ENCODE measurements at regions not wholly inside any gene's neighbourhood (a gene's known extent, or its start where the extent isn't known, plus 50 kb on each side); places are given as distances from the start of the nearest gene placed in this dataset.
"Not testable (repeated sequence)": the region's sequence is repeated elsewhere in the genome, so short reads cannot be mapped to it uniquely, and the experiment has no call there.

- no peak for DNase-seq (ENCODE audit: low read depth)
- TF ChIP-seq, protein P1, sequence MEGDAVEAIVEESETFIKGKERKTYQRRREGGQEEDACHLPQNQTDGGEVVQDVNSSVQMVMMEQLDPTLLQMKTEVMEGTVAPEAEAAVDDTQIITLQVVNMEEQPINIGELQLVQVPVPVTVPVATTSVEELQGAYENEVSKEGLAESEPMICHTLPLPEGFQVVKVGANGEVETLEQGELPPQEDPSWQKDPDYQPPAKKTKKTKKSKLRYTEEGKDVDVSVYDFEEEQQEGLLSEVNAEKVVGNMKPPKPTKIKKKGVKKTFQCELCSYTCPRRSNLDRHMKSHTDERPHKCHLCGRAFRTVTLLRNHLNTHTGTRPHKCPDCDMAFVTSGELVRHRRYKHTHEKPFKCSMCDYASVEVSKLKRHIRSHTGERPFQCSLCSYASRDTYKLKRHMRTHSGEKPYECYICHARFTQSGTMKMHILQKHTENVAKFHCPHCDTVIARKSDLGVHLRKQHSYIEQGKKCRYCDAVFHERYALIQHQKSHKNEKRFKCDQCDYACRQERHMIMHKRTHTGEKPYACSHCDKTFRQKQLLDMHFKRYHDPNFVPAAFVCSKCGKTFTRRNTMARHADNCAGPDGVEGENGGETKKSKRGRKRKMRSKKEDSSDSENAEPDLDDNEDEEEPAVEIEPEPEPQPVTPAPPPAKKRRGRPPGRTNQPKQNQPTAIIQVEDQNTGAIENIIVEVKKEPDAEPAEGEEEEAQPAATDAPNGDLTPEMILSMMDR (conservative IDR thresholded peaks at IDR 0.05; ENCODE audit: low read depth, low read length) = no peak
- no peak overlapping the region for H3K4me3 ChIP-seq (ENCODE audit: low read depth, low read length)
These were observed 76.6 kb upstream of the ADRA1D start for GRCh38 chr20:4325548-4326187.

GRCh38 chr20:4324611-4325243 is 75.6 kb upstream of the ADRA1D start:
- no peak overlapping the region for H3K4me3 ChIP-seq (ENCODE audit: low read depth, low read length)
- TF ChIP-seq, protein P1 (conservative IDR thresholded peaks at IDR 0.05; ENCODE audit: low read depth, low read length) = no peak
- no peak for DNase-seq (ENCODE audit: low read depth)

GRCh38 chr20:4322499-4322898 is 73.4 kb upstream of the ADRA1D start:
- no peak overlapping the region for H3K4me3 ChIP-seq (ENCODE audit: low read depth, low read length)
- TF ChIP-seq, protein P1 (conservative IDR thresholded peaks at IDR 0.05; ENCODE audit: low read depth, low read length) = no peak
- no peak for DNase-seq (ENCODE audit: low read depth)

- no peak overlapping the region for H3K4me3 ChIP-seq (ENCODE audit: low read depth, low read length)
- no peak for DNase-seq (ENCODE audit: low read depth)
- TF ChIP-seq, protein P1 (conservative IDR thresholded peaks at IDR 0.05; ENCODE audit: low read depth, low read length) = no peak
These were observed 71.2 kb upstream of the ADRA1D start for GRCh38 chr20:4320291-4320690.

DNA sequence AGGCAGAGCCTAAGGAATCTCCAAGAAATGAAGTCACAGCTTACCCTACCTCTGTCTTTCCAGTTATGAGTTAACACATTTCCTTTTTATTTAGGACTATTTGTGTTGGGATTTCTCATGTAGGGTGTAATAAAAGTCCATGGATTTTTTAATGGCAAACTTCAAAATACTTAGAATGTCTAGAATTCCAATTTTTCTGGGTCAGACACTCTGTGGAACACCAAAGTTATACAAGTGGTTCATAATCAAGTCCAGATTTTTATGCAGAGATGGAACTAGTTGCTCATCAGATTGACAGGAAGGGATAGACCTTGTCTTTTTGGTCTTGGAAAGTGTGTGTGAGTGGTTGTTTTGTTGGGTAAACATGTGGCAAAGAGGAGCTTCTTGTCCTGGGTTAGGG is 69.8 kb upstream of the ADRA1D start:
- TF ChIP-seq, protein P1 (conservative IDR thresholded peaks at IDR 0.05; ENCODE audit: low read depth, low read length) = no peak
- DNase-seq (ENCODE audit: low read depth) = no peak

GRCh38 chr20:4310616-4311015 is 61.5 kb upstream of the ADRA1D start:
- not testable (repeated sequence) for H3K4me3 ChIP-seq (ENCODE audit: low read depth, low read length)

More for the DNA sequence above, 69.8 kb upstream of the ADRA1D start:
- H3K4me3 ChIP-seq (ENCODE audit: low read depth, low read length) = no peak overlapping the region

GRCh38 chr20:4306206-4306605 is 57.1 kb upstream of the ADRA1D start:
- no peak overlapping the region for H3K4me3 ChIP-seq (ENCODE audit: low read depth, low read length)
- no peak for DNase-seq (ENCODE audit: low read depth)
- TF ChIP-seq, protein P1 (conservative IDR thresholded peaks at IDR 0.05; ENCODE audit: low read depth, low read length) = no peak

More at GRCh38 chr20:4310616-4311015, 61.5 kb upstream of the ADRA1D start:
- DNase-seq (ENCODE audit: low read depth) = not testable (repeated sequence)
